Brain microvascular endothelial cell (primary cell): ENCODE measurements at regions not wholly inside any gene's neighbourhood (a gene's known extent, or its start where the extent isn't known, plus 50 kb on each side); places are given as distances from the start of the nearest gene placed in this dataset.

Source experiments
- DNase-seq: peaks from one replicate; pipeline ENCODE4 v3.0.0-alpha.2; 2020
- H3K27ac ChIP-seq: fragments of 250-450 bp; sonication (Bioruptor Pico); 2 replicates; pipeline ENCODE4 v1.5.1; 2020; ENCODE audit warnings: mild to moderate bottlenecking, moderate library complexity
- H3K27me3 ChIP-seq: fragments of 250-450 bp; sonication (Bioruptor Pico); replicated peaks from 2 replicates; pipeline ENCODE4 v1.5.1; 2020; ENCODE audit warnings: mild to moderate bottlenecking
- H3K36me3 ChIP-seq: fragments of 250-450 bp; sonication (Bioruptor Pico); replicated peaks from 2 replicates; pipeline ENCODE4 v1.5.1; 2020; ENCODE audit warnings: mild to moderate bottlenecking
- H3K4me3 ChIP-seq: 2 replicates; pipeline ENCODE4 v1.5.1; 2011; ENCODE audit warnings: low read depth, mild to moderate bottlenecking, control low read depth, low read length, moderate library complexity
- in situ Hi-C: cut with HindIII; loops from 2 replicates; pipeline ENCODE4 v1.10.0; 2017; ENCODE audit warnings: low sequenced_read_pairs, low pct_ligation_motif_present
- TF ChIP-seq, protein P1 (sequence below): IDR thresholded peaks from 2 replicates; pipeline ENCODE4 v1.5.1; 2011; ENCODE audit warnings: low read depth, mild to moderate bottlenecking, moderate library complexity, low read length, control low read depth, inconsistent platforms; ENCODE audit errors: missing control alignments

DNA sequence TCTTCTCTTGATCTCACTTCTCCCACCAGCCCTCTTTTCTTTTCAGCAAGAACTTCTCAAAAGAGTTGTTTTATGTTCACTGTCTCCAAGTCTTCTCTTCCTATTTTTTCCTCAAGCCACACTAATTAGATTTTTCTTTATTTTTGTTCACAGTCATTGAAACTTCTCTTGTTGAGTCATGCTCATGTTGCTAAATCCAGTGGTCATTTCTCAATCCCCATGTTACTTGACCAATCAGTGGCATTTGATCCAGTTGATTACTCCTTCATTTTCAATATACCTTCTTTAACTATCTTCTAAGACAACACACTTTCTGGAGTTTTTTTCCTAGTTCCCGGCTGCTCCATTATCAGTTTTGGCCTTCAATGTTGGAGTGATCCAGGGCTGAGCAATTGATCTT lies 103.1 kb upstream of the LSM6 start:
- H3K27ac ChIP-seq, result no peak overlapping the region
- TF ChIP-seq, protein P1, sequence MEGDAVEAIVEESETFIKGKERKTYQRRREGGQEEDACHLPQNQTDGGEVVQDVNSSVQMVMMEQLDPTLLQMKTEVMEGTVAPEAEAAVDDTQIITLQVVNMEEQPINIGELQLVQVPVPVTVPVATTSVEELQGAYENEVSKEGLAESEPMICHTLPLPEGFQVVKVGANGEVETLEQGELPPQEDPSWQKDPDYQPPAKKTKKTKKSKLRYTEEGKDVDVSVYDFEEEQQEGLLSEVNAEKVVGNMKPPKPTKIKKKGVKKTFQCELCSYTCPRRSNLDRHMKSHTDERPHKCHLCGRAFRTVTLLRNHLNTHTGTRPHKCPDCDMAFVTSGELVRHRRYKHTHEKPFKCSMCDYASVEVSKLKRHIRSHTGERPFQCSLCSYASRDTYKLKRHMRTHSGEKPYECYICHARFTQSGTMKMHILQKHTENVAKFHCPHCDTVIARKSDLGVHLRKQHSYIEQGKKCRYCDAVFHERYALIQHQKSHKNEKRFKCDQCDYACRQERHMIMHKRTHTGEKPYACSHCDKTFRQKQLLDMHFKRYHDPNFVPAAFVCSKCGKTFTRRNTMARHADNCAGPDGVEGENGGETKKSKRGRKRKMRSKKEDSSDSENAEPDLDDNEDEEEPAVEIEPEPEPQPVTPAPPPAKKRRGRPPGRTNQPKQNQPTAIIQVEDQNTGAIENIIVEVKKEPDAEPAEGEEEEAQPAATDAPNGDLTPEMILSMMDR, result no peak
- no peak overlapping the region for H3K4me3 ChIP-seq
- in situ Hi-C loops, result no loop called here
- no peaks in the 10 kb centered on the region for H3K36me3 ChIP-seq
- H3K27me3 ChIP-seq, result peaks cover 2% of the 10 kb centered on the region
- DNase-seq, result no peak

DNA sequence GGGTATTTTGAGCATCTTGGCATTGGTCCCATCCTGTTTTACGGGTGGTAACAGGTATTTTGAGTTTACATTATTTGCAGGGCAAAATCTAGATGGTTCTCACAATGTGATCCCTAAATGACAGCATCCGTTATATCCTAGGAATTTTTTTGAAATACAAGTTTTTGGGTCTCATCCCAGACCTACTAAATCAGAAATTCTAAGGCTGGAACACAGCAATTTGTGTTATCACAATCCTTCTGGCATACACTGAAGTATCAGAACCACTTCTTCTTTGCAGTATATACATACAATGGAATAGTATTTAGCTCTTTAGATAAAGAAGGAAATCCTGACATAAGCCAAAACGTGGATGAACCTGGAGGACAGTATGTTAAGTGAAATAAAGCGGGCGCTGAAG lies 104.1 kb upstream of the LSM6 start:
- no peak for DNase-seq
- in situ Hi-C loops, result no loop called here
- no peak overlapping the region for H3K27ac ChIP-seq
- H3K4me3 ChIP-seq, result no peak overlapping the region
- H3K27me3 ChIP-seq, result peaks cover 2% of the 10 kb centered on the region
- TF ChIP-seq, protein P1, result no peak
- H3K36me3 ChIP-seq, result no peaks in the 10 kb centered on the region

DNA sequence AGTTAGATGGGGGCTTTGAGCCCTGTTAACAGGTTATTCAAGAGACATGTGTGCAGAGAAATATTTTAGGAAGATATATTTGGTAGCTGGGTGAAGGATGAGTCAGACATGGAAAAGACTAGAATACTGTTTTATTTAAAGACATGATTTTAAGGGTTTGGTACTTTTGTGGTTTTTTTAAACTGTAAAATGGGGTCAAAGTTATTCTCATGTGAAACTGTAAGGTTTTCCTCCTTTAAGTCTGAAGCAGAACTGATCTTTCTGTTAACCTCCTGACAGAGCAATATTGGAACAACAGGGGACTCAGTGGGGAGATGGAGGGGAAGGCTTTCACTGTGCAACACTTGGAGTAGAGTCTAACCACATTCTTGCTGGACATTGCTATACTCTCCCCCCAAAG lies 112.4 kb upstream of the LSM6 start:
- in situ Hi-C loops, result no loop called here
- TF ChIP-seq, protein P1, result no peak

DNA sequence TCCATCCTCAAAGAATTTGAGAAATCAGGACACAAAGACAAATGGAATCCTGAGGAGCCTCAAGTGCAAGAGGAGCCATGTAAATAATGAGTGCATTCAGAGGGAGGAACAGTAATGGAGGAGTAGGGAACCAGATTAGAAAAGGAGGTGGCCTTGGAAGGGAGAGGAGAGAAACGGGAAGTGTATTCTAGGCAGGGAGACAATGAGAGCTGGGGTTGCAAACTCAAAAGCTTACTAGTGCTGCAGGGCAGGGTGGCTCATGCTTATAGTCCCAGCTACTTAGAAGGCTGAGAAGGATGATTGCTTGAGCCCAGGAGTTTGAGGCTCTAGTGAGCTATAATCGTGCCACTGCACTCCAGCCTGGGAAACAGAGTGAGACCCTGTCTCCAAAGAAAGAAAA lies 113.2 kb upstream of the LSM6 start:
- no peak for DNase-seq
- Histone ChIP-seq H3K27me3 (no peaks in the 10 kb centered on the region), H3K4me3 (no peak overlapping the region), H3K27ac (no peak overlapping the region), H3K36me3 (no peaks in the 10 kb centered on the region)
- in situ Hi-C loops, result no loop called here
- TF ChIP-seq, protein P1, result no peak

More for the DNA sequence above, 112.4 kb upstream of the LSM6 start:
- Histone ChIP-seq H3K27ac (no peak overlapping the region), H3K27me3 (no peaks in the 10 kb centered on the region), H3K36me3 (no peaks in the 10 kb centered on the region), H3K4me3 (no peak overlapping the region)
- no peak for DNase-seq

DNA sequence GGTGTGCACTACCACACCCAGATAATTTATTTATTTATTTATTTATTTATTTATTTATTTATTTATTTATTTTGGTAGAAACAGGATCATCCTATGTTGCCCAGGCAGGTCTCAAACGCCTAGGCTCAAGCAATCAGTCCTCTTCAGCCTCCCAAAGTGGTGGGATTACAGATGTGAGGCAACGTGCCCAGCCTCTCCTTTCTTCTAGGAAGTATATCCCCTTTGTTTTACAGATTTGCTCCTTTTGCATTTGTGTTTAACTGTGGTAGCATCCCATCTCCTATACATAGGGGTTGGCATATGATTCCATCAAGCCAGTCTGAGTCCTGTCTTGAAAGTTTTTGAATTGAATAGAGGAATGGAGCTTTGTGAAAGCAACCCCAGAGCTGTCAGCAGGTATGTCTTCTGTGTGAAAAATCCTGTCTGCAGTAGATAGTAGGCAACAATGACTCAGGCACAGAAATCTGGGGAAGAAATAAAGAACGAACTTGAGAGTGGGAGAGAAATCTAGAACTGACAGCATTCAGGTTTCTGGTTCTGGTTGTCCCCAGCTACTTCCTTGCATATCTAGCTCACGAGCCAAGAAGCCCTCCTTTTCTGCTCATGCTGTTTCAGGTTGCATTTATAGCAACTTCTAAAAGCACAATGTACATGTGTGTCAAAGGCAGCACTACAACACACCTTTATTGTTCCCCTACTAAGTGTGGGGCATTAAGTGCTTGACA lies 113.7 kb upstream of the LSM6 start:
- H3K27me3 ChIP-seq, result no peaks in the 10 kb centered on the region
- no peak overlapping the region for H3K27ac ChIP-seq
- TF ChIP-seq, protein P1, result no peak
- no peaks in the 10 kb centered on the region for H3K36me3 ChIP-seq
- in situ Hi-C loops, result no loop called here
- DNase-seq, result no peak
- H3K4me3 ChIP-seq, result no peak overlapping the region

DNA sequence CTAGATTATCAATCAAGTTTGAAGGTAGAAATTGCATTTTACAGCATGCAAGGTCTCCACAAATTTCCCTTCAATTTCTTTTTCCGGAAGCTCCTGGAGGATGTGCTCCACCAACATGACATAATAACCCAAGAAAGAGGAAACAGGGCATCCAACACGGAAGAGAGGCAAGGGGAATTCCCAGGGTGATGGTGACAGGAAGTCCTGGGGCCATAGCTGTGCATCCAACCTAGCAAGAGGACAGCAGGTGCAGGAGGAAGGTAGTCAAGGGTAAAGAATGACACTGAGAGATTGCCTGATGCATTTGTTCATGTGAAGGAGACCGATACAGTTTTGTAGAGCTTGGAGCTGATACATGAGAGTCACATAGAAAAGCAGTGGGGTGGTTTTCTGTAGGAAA lies 115.7 kb upstream of the LSM6 start:
- Histone ChIP-seq H3K36me3 (no peaks in the 10 kb centered on the region), H3K27ac (no peak overlapping the region), H3K4me3 (no peak overlapping the region), H3K27me3 (no peaks in the 10 kb centered on the region)
- no peak for DNase-seq
- TF ChIP-seq, protein P1, result no peak
- in situ Hi-C loops, result no loop called here
